Heart right ventricle (tissue), 16 donors: ENCODE measurements at regions not wholly inside any gene's neighbourhood (a gene's known extent, or its start where the extent isn't known, plus 50 kb on each side); places are given as distances from the start of the nearest gene placed in this dataset.

Source experiments
- ATAC-seq, 8 donors: fragments of 200-7000 bp; cut with Tn5 transposase; one replicate each; pipeline ENCODE4 v1.9.1; 2020; ENCODE audit warnings: mild to moderate bottlenecking in 8 of 8, moderate library complexity in 8 of 8, moderate number of reproducible peaks in 1 of 8
- DNase-seq, 2 donors: peaks; one replicate each; pipeline ENCODE4 v3.0.0-alpha.2; 2020
- H3K27ac ChIP-seq, 10 donors: fragments of 200-600 bp; sonication (generic) in 2 of 10; one replicate each; pipeline versions ENCODE4 v1.5.0 to v1.8.0; 2020 to 2022; ENCODE audit warnings: mild to moderate bottlenecking in 3 of 10
- H3K27me3 ChIP-seq, 7 donors: fragments of 200-600 bp; one replicate each; pipeline ENCODE4 v1.8.0; 2021 to 2022; ENCODE audit warnings: mild to moderate bottlenecking in 2 of 7
- H3K36me3 ChIP-seq, 9 donors: fragments of 200-600 bp; sonication (generic) in 1 of 9; one replicate each; pipeline versions ENCODE4 v1.5.0 to v1.8.0; 2020 to 2022; ENCODE audit warnings: mild to moderate bottlenecking in 2 of 9
- H3K4me1 ChIP-seq, 9 donors: fragments of 200-600 bp; sonication (generic) in 1 of 9; one replicate each; pipeline versions ENCODE4 v1.5.0 to v1.8.0; 2020 to 2022; ENCODE audit warnings: mild to moderate bottlenecking in 4 of 9
- H3K4me3 ChIP-seq, 10 donors: fragments of 200-600 bp; sonication (generic) in 2 of 10; one replicate each; pipeline versions ENCODE4 v1.5.0 to v1.8.0; 2020 to 2022; ENCODE audit warnings: mild to moderate bottlenecking in 7 of 10, moderate library complexity in 2 of 10
- H3K9me3 ChIP-seq, 11 donors: fragments of 200-600 bp in 10 of 11; sonication (generic) in 2 of 11; one replicate each; pipeline versions ENCODE4 v1.5.0 to v1.8.0; 2013 to 2022; ENCODE audit warnings: mild to moderate bottlenecking in 2 of 11, control low read depth in 1 of 11, moderate library complexity in 1 of 11
- WGBS, 2 donors: extraction: QIAGEN DNeasy Blood & Tissue Kit; methylation state at CpG; one replicate each; pipeline ENCODE4 v1.1.7; 2013; ENCODE audit warnings: inconsistent platforms in 1 of 2; 5-methylcytosine and 5-hydroxymethylcytosine counted together
- intact Hi-C, 10 donors: fragments of 100-400 bp; cut with DNase I; formaldehyde crosslinking; loops; one replicate each; pipeline versions ENCODE4 v1.11.1 to v1.14.2; 2022
- TF ChIP-seq, protein P1 (sequence below), 9 donors: fragments of 200-600 bp; sonication (generic) in 2 of 9; IDR thresholded peaks; one replicate each; pipeline versions ENCODE4 v1.5.0 to v1.8.0; 2021 to 2022; ENCODE audit warnings: antibody characterized with exemption in 9 of 9, mild to moderate bottlenecking in 5 of 9, moderate library complexity in 1 of 9
- donor health status: Arrhythmogenic right ventricular cardiomyopathy.
- donor health status: ischemic (EF 13 %, LVEDD 7.1; RV severe dilation, severe dysfunction).
- donor health status: healthy with polysubstance abuse.
- donor health status: DM: no; HTN: yes; CAD: no.
- donor health status: DM: no; HTN: no; CAD: no.
- donor health status: ischemic (EF 25% LVEDD 6.9; RV normal size, moderate dysfunction).
- donor health status: ischemic (EF 25% LVEDD 5.7; RV mildly dilated, moderate dysfunction).
- donor health status: healthy.
- donor health status: DM: yes; HTN: yes; CAD: no.
- donor health status: Ischemic cardiomyopathy.
- donor health status: ischemic (EF 35%, LVEDD 5.7; RV mildly dilated, moderate dysfunction).
- donor health status: nonischemic (EF 11% LVEDD 7.7; RV severe dilation, severe dysfunction).
- donor health status: DM: yes; HTN: yes; CAD: no.
- donor health status: PGD.
- donor health status: ischemic (EF 29% LVEDD 5.4; RV normal size, mild dysfunction).
- donor health status: nonischemic (EF 23%, LVEDD 6.1; RV moderate dilation, normal function).

DNA sequence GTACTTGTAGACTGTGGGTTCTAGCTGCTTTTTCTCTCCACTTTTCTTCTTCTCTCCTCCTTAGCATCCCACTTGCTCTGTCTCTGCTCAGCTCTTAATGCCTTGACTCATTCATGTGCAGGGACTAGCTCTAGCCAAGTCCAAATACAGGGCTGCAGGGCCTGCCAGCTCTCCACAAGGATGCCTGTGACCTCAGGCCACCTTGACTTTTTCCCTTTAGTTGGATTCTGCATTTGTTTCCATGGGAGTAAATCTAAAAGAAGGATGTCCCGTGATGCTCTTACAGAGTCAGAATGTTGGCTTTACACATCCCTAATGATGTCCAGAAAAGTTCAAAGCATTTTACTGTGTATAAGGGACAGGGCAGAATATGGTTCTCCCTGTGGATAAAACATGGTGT is 101.8 kb upstream of the PREP start:
- no peak overlapping the region for H3K4me3 ChIP-seq
- intact Hi-C loops: no loop called here
- peaks cover 0 to 5% (median 0%) of the 10 kb centered on the region in 7 donors for H3K27me3 ChIP-seq
- TF ChIP-seq, protein P1, sequence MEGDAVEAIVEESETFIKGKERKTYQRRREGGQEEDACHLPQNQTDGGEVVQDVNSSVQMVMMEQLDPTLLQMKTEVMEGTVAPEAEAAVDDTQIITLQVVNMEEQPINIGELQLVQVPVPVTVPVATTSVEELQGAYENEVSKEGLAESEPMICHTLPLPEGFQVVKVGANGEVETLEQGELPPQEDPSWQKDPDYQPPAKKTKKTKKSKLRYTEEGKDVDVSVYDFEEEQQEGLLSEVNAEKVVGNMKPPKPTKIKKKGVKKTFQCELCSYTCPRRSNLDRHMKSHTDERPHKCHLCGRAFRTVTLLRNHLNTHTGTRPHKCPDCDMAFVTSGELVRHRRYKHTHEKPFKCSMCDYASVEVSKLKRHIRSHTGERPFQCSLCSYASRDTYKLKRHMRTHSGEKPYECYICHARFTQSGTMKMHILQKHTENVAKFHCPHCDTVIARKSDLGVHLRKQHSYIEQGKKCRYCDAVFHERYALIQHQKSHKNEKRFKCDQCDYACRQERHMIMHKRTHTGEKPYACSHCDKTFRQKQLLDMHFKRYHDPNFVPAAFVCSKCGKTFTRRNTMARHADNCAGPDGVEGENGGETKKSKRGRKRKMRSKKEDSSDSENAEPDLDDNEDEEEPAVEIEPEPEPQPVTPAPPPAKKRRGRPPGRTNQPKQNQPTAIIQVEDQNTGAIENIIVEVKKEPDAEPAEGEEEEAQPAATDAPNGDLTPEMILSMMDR (IDR thresholded peaks at IDR 0.05): no peak
- peak; percentile 41 to 79 (median 60) for ATAC-seq
- DNase-seq: peak; percentile 18 to 36
- H3K4me1 ChIP-seq: peaks cover 0 to 31% (median 6%) of the 10 kb centered on the region in 9 donors
- H3K36me3 ChIP-seq: no peaks in the 10 kb centered on the region
- H3K27ac ChIP-seq: no peak overlapping the region
- WGBS, 2 donors: 44 to 52% methylated on average over 1 of the region's 1 CpG
- no peaks in the 10 kb centered on the region for H3K9me3 ChIP-seq

DNA sequence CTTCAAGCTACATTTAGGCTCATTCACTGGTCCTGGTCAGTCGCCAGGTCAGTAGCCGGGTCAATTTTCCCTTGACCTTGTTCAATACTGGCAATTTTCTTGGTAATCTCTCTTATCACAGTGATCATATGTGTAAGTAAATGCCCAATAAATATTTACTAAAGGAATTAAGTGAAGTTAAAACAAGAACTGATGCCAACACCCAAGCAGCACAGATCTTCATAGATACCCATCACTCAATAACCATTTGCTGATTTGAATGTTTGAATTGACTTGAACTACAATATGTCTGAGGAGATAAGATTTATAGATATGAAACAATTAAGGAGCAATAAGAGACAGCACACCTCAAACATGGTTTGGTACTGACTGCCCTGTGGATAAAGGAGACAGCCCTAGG is 100.8 kb upstream of the PREP start:
- H3K4me1 ChIP-seq: peaks cover 0 to 22% (median 0%) of the 10 kb centered on the region in 9 donors
- H3K9me3 ChIP-seq: no peaks in the 10 kb centered on the region
- no peak for DNase-seq
- no peak overlapping the region for H3K27ac ChIP-seq
- H3K27me3 ChIP-seq: peaks cover 0 to 5% (median 0%) of the 10 kb centered on the region in 7 donors
- intact Hi-C loops: no loop called here
- ATAC-seq: no peak
- TF ChIP-seq, protein P1 (IDR thresholded peaks at IDR 0.05): no peak
- 95 to 96% methylated on average over 2 of the region's 2 CpGs for WGBS, 2 donors
- no peaks in the 10 kb centered on the region for H3K36me3 ChIP-seq
- no peak overlapping the region for H3K4me3 ChIP-seq

DNA sequence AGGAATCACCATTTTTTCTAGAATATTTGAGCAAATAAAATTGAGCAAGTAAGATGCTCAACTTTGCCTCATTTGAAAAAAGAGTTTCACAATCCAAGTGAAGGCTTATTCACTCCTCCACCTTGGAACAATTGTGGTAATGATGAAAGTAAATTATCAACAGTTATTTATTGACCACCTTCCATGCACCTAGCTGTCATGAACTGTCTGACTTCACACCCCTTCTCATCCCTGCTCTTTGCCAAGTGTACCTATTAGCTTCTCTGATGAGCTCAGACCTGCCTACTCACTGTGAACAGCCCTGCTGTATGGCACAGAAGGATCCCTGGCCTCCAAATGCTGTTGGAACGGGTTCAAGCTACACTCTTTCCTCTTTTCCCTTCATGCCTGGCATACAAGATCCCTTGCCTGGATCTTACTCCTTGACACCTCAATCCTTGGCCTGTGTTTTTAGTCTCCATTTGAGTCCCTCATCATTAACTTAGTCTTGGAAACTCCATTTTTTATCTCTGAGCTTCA is 99.0 kb upstream of the PREP start:
- 90 to 92% methylated on average over 1 of the region's 1 CpG for WGBS, 2 donors

DNA sequence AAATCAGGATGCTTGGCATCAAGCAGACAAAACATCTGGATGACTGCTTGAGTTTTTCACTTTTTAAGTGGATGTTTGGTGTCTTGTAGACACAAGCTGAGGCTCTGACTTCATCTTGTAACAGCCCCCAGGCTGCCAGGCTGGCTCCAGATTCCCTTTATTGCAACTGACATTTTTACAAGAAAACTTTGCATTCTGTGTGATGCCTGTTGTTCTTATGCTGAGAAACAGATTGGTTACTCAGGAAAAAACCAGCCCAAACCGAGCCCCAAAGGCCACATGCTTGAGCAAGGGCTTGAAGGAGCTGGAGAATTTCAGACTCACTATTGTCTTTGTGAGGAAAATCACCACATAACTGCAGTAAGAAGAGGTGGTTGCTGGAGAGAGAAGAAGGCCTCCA is 98.4 kb upstream of the PREP start:
- Histone ChIP-seq H3K9me3 (no peaks in the 10 kb centered on the region), H3K36me3 (no peaks in the 10 kb centered on the region), H3K27ac (no peak overlapping the region), H3K4me3 (no peak overlapping the region), H3K27me3 (no peaks in the 10 kb centered on the region), H3K4me1 (peaks cover 0 to 20% (median 0%) of the 10 kb centered on the region in 9 donors)
- ATAC-seq: no peak
- no peak for DNase-seq
- TF ChIP-seq, protein P1 (IDR thresholded peaks at IDR 0.05): no peak
- intact Hi-C loops: no loop called here
- WGBS, 2 donors: 75% methylated on average over 1 of the region's 1 CpG

More for the DNA sequence above, 99.0 kb upstream of the PREP start:
- TF ChIP-seq, protein P1 (IDR thresholded peaks at IDR 0.05): no peak
- no peaks in the 10 kb centered on the region for H3K9me3 ChIP-seq
- H3K4me3 ChIP-seq: no peak overlapping the region
- no peaks in the 10 kb centered on the region for H3K36me3 ChIP-seq
- peaks cover 0 to 20% (median 0%) of the 10 kb centered on the region in 9 donors for H3K4me1 ChIP-seq
- ATAC-seq (no peak), DNase-seq (no peak)
- no peak overlapping the region for H3K27ac ChIP-seq
- H3K27me3 ChIP-seq: peaks cover 0 to 4% (median 0%) of the 10 kb centered on the region in 7 donors
- intact Hi-C loops: no loop called here
